ENCODE measurements at regions not wholly inside any gene's neighbourhood (a gene's known extent, or its start where the extent isn't known, plus 50 kb on each side); places are given as distances from the start of the nearest gene placed in this dataset.

- Histone ChIP-seq H3K27me3 (ENCODE audit: control insufficient read depth, insufficient read depth, low read length) (no peaks in the 10 kb centered on the region), H3K27ac (ENCODE audit: low read depth, low read length) (no peak overlapping the region), H3K4me3 (ENCODE audit: low read length) (no peak overlapping the region), H3K36me3 (ENCODE audit: control insufficient read depth, insufficient read depth, low read length) (no peaks in the 10 kb centered on the region), H3K4me1 (ENCODE audit: control insufficient read depth, insufficient read depth, low read length) (no peaks in the 10 kb centered on the region), H3K9ac (ENCODE audit: low read length) (no peak overlapping the region)
These were observed 168.6 kb upstream of the IGFBP7 start for GRCh38 chr4:57278780-57279179.

- H3K36me3 ChIP-seq (ENCODE audit: control insufficient read depth, insufficient read depth, low read length) = no peaks in the 10 kb centered on the region
- H3K27me3 ChIP-seq (ENCODE audit: control insufficient read depth, insufficient read depth, low read length) = no peaks in the 10 kb centered on the region
- no peaks in the 10 kb centered on the region for H3K4me1 ChIP-seq (ENCODE audit: control insufficient read depth, insufficient read depth, low read length)
- H3K9ac ChIP-seq (ENCODE audit: low read length) = no peak overlapping the region
- H3K4me3 ChIP-seq (ENCODE audit: low read length) = no peak overlapping the region
- H3K27ac ChIP-seq (ENCODE audit: low read depth, low read length) = no peak overlapping the region
These were observed 163.9 kb upstream of the IGFBP7 start for GRCh38 chr4:57274082-57274481.

DNA sequence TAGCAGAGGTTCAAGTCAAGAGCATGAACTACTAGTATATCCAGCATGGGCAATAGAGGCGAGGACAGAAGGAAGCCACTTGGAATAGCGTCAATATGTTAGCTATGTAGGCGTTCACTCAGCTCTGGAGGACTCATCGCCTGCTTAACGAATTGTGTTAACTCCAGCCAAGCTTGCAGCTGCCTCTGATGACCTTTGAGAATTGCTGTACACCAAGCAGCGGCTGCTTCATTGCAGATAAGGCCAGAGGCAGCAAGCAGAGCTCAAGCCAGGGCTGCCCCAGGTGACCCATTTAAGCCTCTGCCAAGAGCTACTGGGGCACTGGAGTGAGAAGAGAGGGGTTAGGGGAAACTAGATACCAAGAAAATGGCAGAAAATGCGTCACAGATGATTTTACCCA lies 160.2 kb upstream of the IGFBP7 start:
- no peaks in the 10 kb centered on the region for H3K4me1 ChIP-seq (ENCODE audit: control insufficient read depth, insufficient read depth, low read length)
- no peak overlapping the region for H3K9ac ChIP-seq (ENCODE audit: low read length)
- H3K27ac ChIP-seq (ENCODE audit: low read depth, low read length) = no peak overlapping the region
- no peaks in the 10 kb centered on the region for H3K27me3 ChIP-seq (ENCODE audit: control insufficient read depth, insufficient read depth, low read length)
- H3K4me3 ChIP-seq (ENCODE audit: low read length) = no peak overlapping the region
- no peaks in the 10 kb centered on the region for H3K36me3 ChIP-seq (ENCODE audit: control insufficient read depth, insufficient read depth, low read length)

DNA sequence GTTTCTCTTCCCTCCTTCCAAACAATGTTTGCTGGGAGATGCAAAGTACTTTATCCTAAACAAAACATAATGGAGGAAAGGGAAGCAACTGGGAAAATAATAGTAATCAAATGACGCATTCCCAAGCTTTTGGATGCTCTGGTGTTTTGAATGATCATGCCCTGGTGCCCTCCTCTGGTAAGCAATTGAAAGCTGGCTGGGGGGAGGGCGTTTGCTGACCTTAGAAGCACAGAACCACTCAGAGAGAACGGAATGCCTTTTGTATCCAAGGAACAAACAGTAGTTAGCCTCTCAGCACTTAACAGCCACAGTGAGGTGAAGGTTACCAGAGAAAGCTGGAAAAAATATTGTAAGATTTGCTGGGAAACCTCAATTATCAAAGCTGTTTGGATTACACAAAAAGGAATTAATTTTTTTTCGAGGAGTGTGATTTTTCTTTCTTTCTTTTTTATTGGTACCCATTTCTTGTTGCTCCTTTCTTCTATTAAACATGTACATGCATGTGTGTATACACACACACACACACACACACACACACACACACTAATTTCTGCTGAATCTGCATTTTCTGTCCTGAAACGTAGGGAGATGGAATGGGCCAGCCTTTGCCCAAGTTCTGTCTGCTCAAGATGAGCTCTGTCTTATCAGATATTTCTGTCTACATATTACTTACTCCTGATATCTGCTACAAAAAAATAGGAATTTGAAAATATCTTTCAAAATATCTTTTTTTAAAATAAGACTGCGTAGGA lies 155.8 kb upstream of the IGFBP7 start:
- Histone ChIP-seq H3K4me1 (ENCODE audit: control insufficient read depth, insufficient read depth, low read length) (no peaks in the 10 kb centered on the region), H3K4me3 (ENCODE audit: low read length) (no peak overlapping the region), H3K9ac (ENCODE audit: low read length) (no peak overlapping the region), H3K27ac (ENCODE audit: low read depth, low read length) (no peak overlapping the region), H3K36me3 (ENCODE audit: control insufficient read depth, insufficient read depth, low read length) (no peaks in the 10 kb centered on the region), H3K27me3 (ENCODE audit: control insufficient read depth, insufficient read depth, low read length) (no peaks in the 10 kb centered on the region)

DNA sequence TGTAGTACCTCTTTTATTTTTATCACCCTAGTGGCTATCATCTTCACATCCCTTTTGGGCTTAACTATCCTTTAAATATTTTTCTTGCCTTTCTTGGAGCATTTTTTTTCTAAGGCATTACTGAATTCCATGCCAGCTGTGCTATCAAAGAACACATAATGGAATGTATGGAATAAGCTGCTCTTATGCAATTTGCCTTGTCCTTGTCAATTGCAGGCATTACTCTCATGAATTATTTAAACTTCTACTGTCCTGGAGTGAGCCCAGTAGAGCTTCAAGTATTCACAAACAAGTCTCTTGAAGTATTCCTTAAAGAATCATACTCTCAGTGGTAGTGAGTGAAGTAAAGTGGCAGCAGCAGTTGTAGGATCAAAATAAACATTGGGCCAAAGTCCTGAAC lies 144.6 kb upstream of the IGFBP7 start:
- Histone ChIP-seq H3K27me3 (ENCODE audit: control insufficient read depth, insufficient read depth, low read length) (no peaks in the 10 kb centered on the region), H3K27ac (ENCODE audit: low read depth, low read length) (no peak overlapping the region), H3K4me3 (ENCODE audit: low read length) (no peak overlapping the region), H3K9ac (ENCODE audit: low read length) (no peak overlapping the region), H3K4me1 (ENCODE audit: control insufficient read depth, insufficient read depth, low read length) (no peaks in the 10 kb centered on the region), H3K36me3 (ENCODE audit: control insufficient read depth, insufficient read depth, low read length) (no peaks in the 10 kb centered on the region)

GRCh38 chr4:57249083-57249482 lies 138.9 kb upstream of the IGFBP7 start:
- no peaks in the 10 kb centered on the region for H3K4me1 ChIP-seq (ENCODE audit: control insufficient read depth, insufficient read depth, low read length)
- no peak overlapping the region for H3K9ac ChIP-seq (ENCODE audit: low read length)
- H3K4me3 ChIP-seq (ENCODE audit: low read length) = no peak overlapping the region

DNA sequence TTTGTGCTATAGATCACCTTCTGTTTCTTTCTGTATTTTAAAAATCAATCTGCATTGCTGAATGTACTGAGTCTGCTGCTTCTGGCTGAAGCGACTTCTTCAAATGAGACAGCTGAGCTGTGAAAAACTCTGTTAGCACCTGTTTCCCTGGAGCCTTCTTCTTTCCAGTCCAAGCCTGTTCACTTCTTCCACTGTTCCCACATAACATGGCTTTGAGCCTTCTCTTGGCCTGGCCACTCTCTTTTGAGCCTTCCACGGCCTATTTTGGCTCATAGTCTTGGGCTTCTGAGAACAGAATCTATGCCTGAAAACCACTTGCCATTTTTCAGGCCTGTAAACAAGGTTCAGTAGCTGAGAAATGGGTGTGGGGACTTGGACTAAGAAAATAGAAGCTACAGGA lies 132.9 kb upstream of the IGFBP7 start:
- H3K4me3 ChIP-seq (ENCODE audit: low read length) = no peak overlapping the region
- no peak overlapping the region for H3K9ac ChIP-seq (ENCODE audit: low read length)
- H3K27ac ChIP-seq (ENCODE audit: low read depth, low read length) = no peak overlapping the region
- no peaks in the 10 kb centered on the region for H3K36me3 ChIP-seq (ENCODE audit: control insufficient read depth, insufficient read depth, low read length)
- no peaks in the 10 kb centered on the region for H3K27me3 ChIP-seq (ENCODE audit: control insufficient read depth, insufficient read depth, low read length)
- H3K4me1 ChIP-seq (ENCODE audit: control insufficient read depth, insufficient read depth, low read length) = no peaks in the 10 kb centered on the region

More at GRCh38 chr4:57249083-57249482, 138.9 kb upstream of the IGFBP7 start:
- Histone ChIP-seq H3K36me3 (ENCODE audit: control insufficient read depth, insufficient read depth, low read length) (no peaks in the 10 kb centered on the region), H3K27me3 (ENCODE audit: control insufficient read depth, insufficient read depth, low read length) (no peaks in the 10 kb centered on the region), H3K27ac (ENCODE audit: low read depth, low read length) (no peak overlapping the region)

DNA sequence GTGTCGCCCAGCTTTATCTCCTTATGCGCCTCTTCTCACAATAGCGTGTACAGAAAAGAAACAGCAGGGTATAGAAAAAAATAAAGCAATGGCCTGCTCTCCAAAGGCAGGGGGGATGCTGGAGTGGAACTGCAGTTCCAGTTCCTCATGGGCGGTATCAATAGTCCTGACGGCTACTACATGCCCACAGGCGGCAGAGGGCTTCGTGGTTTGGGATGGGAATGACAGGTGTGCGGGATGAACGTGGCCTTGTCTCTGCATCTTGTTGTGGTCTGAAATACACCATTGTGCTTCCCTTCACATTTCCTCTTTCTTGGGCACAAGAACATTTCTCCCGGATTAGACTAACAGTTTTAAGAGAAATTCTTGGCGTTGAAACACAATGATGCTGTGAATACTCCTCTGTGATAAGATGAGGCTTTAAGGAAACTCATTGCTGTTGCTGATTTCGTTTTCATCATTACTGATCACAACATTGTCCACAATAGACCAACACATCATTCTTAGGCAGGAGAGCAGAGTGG lies 124.1 kb upstream of the IGFBP7 start:
- no peaks in the 10 kb centered on the region for H3K4me1 ChIP-seq (ENCODE audit: control insufficient read depth, insufficient read depth, low read length)
- no peaks in the 10 kb centered on the region for H3K36me3 ChIP-seq (ENCODE audit: control insufficient read depth, insufficient read depth, low read length)
- H3K9ac ChIP-seq (ENCODE audit: low read length) = no peak overlapping the region
- H3K4me3 ChIP-seq (ENCODE audit: low read length) = no peak overlapping the region
- no peaks in the 10 kb centered on the region for H3K27me3 ChIP-seq (ENCODE audit: control insufficient read depth, insufficient read depth, low read length)
- no peak overlapping the region for H3K27ac ChIP-seq (ENCODE audit: low read depth, low read length)

DNA sequence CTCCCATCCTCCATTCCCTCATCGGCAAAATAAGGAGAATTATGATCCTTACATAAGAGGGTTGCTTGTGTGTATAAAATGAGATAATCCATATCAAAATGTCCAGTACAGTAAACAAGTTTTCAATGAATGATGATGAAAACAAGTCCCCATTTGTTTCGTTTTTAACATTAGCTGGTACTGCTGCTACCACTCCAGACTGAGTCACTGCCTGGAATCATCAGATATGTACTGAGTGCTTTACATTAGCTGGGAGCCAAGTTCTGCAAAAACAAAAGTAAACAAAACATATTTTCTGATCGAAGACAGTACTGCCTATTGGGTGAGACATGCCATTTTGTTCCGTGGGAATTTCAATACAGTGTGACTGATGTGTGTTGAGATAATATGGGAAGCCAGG lies 123.2 kb upstream of the IGFBP7 start:
- Histone ChIP-seq H3K27ac (ENCODE audit: low read depth, low read length) (no peak overlapping the region), H3K36me3 (ENCODE audit: control insufficient read depth, insufficient read depth, low read length) (no peaks in the 10 kb centered on the region), H3K9ac (ENCODE audit: low read length) (no peak overlapping the region), H3K27me3 (ENCODE audit: control insufficient read depth, insufficient read depth, low read length) (no peaks in the 10 kb centered on the region), H3K4me1 (ENCODE audit: control insufficient read depth, insufficient read depth, low read length) (no peaks in the 10 kb centered on the region), H3K4me3 (ENCODE audit: low read length) (no peak overlapping the region)

GRCh38 chr4:57231781-57232180 lies 121.6 kb upstream of the IGFBP7 start:
- Histone ChIP-seq H3K27me3 (ENCODE audit: control insufficient read depth, insufficient read depth, low read length) (no peaks in the 10 kb centered on the region), H3K9ac (ENCODE audit: low read length) (no peak overlapping the region), H3K4me3 (ENCODE audit: low read length) (no peak overlapping the region), H3K4me1 (ENCODE audit: control insufficient read depth, insufficient read depth, low read length) (no peaks in the 10 kb centered on the region), H3K36me3 (ENCODE audit: control insufficient read depth, insufficient read depth, low read length) (no peaks in the 10 kb centered on the region), H3K27ac (ENCODE audit: low read depth, low read length) (no peak overlapping the region)

DNA sequence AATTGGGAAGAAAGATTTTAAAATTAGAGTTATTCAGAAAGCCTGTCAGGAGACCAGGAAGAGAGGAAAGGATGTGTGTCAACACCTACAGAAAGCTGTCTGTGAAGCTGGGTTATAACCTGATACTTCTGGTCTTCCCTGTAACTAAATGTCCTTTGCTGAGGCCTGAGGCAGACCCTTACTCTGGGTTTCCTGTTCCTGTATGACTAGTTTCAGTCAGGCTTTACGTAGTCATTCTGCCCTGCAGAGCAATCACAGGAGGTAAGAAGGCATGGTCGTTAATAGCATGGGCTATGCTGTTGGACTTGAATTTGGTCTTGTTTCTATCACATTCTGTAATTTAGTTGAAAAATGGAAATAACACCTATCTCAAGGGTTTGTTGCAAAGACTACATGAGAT lies 110.5 kb upstream of the IGFBP7 start:
- H3K36me3 ChIP-seq (ENCODE audit: control insufficient read depth, insufficient read depth, low read length) = no peaks in the 10 kb centered on the region
- H3K9ac ChIP-seq (ENCODE audit: low read length) = no peak overlapping the region
- H3K27ac ChIP-seq (ENCODE audit: low read depth, low read length) = no peak overlapping the region
- no peaks in the 10 kb centered on the region for H3K4me1 ChIP-seq (ENCODE audit: control insufficient read depth, insufficient read depth, low read length)
- H3K27me3 ChIP-seq (ENCODE audit: control insufficient read depth, insufficient read depth, low read length) = no peaks in the 10 kb centered on the region
- no peak overlapping the region for H3K4me3 ChIP-seq (ENCODE audit: low read length)

GRCh38 chr4:57220172-57220571 lies 110.0 kb upstream of the IGFBP7 start:
- no peak overlapping the region for H3K4me3 ChIP-seq (ENCODE audit: low read length)
- H3K9ac ChIP-seq (ENCODE audit: low read length) = no peak overlapping the region
- H3K27ac ChIP-seq (ENCODE audit: low read depth, low read length) = no peak overlapping the region
- no peaks in the 10 kb centered on the region for H3K4me1 ChIP-seq (ENCODE audit: control insufficient read depth, insufficient read depth, low read length)
- no peaks in the 10 kb centered on the region for H3K27me3 ChIP-seq (ENCODE audit: control insufficient read depth, insufficient read depth, low read length)
- H3K36me3 ChIP-seq (ENCODE audit: control insufficient read depth, insufficient read depth, low read length) = no peaks in the 10 kb centered on the region

DNA sequence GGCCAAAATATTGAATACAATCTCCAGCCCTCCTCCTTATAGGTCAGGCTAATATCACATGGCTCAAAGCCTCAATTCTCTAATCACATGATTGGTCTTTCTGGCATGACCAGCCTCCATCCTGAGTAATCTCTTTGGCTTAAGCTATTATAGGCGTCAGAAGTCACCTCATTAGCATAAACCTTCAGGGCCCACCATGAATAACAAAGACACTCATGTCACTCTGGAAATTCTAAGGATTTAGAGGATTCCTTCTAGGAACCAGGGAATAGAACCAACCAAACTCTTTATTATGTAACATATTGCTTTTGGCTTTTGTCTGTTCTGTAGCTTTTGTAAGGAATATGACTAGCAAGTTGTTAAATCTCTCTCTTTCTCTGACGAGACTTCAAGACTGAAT lies 109.2 kb upstream of the IGFBP7 start:
- Histone ChIP-seq H3K27me3 (ENCODE audit: control insufficient read depth, insufficient read depth, low read length) (no peaks in the 10 kb centered on the region), H3K9ac (ENCODE audit: low read length) (no peak overlapping the region), H3K4me3 (ENCODE audit: low read length) (no peak overlapping the region), H3K27ac (ENCODE audit: low read depth, low read length) (no peak overlapping the region), H3K4me1 (ENCODE audit: control insufficient read depth, insufficient read depth, low read length) (no peaks in the 10 kb centered on the region), H3K36me3 (ENCODE audit: control insufficient read depth, insufficient read depth, low read length) (no peaks in the 10 kb centered on the region)

All from rectal smooth muscle tissue (tissue), 1 donor.